NOMO-1 treated with dmso at 0.1 percent for 144 hours (cell line): ENCODE measurements at regions not wholly inside any gene's neighbourhood (a gene's known extent, or its start where the extent isn't known, plus 50 kb on each side); places are given as distances from the start of the nearest gene placed in this dataset.
"Not testable (repeated sequence)": the region's sequence is repeated elsewhere in the genome, so short reads cannot be mapped to it uniquely, and the experiment has no call there.

Source experiments
- DNase-seq: peaks from one replicate; lab custom pipeline; 2025; ENCODE audit not compliant: unreplicated experiment; lab: John Stamatoyannopoulos, UW

GRCh38 chr7:17554341-17555015 lies 256.0 kb downstream of the AHR start:
- DNase-seq = peak; percentile 84

DNA sequence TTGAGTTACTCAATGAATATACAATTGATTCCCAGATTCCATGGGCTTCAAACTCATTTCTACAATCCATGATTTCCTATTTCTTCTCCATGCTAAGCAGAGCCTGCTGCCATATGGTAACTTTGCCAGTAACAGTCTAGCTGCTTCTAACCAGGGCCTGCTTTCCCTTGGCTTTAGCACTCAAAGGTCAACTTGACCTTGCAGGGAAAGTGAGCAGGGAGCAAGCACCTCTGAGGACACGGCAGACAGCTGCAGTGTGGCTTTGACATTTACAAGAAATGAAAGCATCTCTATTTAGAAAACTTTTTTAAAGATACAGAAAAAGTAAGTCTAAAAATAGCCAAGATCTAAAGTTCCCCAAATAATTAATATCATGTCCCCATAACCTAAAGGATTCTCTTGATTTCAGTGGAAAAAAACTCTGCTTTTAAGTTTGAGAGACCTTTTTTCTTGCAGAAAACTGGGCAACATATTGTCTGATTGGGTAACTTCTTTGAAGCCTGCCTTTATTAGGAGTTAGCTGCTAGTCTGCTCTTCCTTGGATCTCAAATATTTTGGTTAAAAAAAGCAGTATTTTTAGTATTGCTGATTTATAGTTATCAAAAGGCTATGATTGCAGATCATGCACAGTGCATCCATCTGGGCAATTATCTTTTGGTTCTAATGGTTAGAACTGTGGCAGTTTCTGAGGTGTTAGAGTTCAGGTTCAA lies 257.9 kb downstream of the AHR start:
- DNase-seq = no peak

DNA sequence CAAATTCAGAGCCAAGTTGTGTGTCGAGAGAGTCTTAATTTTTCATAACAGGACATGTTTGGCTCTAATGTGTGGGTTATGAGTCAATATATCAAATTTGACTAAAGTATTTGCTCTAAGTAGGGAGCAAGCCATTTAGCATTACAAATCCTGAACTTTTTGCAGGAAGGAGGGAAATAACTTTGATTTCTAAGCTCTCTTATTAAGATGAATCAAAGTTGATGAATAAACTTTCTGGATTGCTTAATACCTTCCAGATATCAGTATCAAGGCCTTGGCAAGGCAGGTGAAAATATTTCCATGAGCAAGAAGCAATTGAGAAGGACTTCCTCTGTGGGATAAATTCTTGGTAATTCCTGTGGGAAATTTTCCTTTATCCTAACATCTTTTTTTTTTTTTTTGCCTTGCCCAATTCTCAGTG lies 258.8 kb downstream of the AHR start:
- no peak for DNase-seq

DNA sequence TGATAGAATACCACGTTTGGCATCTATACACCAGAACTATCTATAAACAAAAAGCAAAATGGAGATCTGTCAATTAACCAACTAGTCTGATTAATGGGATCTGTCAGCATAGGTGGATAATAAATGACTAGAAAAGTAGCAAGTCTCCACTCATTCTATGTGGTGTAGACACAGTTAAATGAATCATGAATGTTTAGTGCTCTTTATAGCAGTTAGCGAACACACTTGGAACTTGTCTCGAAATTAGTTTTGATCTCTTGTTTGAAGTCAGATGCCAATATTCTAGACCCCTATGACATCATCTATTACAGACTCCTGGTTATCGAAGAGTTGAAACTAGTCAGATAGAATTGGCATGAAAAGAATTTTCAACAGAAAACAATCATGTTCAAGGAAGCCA lies 259.7 kb downstream of the AHR start:
- no peak for DNase-seq

- no peak for DNase-seq
Measured at GRCh38 chr7:17558558-17559332, 260.3 kb downstream of the AHR start.

GRCh38 chr7:17559388-17559787 lies 260.9 kb downstream of the AHR start:
- no peak for DNase-seq

DNA sequence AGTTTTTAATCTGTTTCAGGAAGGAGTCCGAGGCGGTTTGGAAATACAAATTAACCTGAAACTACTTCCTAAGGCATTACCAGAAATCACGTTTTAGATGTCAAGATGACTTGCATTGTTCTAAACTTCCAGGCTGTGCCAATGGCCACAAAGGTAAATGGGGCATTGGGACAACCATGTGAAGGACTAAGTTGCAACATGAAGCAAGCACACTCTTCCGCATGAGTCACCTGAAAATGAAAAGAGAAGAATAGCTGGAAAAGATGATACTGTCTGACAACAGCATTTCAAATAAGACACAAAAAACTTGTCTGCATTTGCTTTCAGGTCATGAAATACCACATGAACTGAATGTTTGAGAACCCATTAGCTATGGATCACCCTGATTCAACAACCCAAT lies 262.1 kb downstream of the AHR start:
- DNase-seq = no peak

- no peak for DNase-seq
Measured at GRCh38 chr7:17560966-17561365, 262.5 kb downstream of the AHR start.

DNA sequence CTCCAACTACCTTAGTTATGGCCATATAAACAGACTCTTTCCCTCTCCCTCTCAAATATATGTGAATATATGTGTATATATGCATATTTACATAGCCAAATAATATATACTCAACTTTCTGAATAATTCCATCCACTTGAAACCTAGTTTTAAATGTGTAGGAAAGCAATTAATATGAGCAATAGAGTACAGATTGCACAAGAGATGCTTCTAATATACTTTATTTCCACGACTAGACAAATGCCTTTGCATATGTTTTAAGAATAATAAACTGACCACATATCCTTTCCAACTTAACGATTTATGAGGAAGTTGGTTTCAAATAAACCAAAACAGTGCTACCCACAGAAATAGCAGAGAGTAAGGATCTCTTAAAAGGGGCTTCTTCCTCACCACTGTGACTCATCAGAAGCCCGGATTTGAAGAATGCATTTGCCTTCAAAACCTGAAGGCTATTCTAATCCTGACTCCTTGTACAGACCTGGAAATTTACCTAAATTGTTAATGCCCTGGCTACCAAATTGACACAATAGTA lies 266.3 kb downstream of the AHR start:
- DNase-seq = peak; percentile 81

DNA sequence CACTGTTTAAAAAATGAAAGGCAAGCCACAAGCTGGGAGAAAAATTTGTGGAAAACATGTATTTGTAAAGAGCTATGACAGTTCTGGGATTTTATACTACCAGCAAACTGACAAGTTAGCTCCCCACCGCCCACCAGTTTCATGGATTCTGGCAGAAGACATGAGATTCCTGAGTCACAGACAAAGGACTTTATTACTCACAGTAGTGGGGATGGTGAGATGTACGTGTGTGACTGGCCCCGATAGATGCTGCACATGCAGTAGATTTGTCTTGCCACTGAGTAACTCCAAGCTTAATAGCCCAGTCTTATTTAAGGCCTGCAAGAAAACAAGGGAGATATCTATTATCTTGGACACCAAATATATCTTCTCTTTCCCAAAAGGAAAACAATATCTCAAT lies 281.7 kb downstream of the AHR start:
- no peak for DNase-seq

DNA sequence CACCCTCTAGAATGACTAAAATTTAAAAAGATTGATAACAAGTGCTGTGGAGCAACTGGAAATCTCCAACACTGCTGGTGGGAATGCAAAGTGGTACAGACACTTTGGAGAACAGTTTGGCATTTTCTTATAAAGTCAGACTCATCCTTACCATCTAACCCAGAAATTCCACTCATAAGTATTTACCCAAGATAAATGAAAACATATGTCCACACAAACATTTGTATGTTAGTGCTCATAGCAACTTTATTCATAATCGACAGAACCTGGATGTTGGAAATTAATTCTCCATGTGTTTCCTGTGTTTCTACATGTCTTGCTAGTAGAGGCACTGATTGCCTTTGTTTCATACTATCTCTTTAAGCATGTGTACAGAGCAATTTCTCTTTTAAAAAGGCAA lies 282.4 kb downstream of the AHR start:
- no peak for DNase-seq

- no peak for DNase-seq
Measured at GRCh38 chr7:17581301-17581700, 282.8 kb downstream of the AHR start.

GRCh38 chr7:17582696-17583095 lies 284.2 kb downstream of the AHR start:
- not testable (repeated sequence) for DNase-seq

DNA sequence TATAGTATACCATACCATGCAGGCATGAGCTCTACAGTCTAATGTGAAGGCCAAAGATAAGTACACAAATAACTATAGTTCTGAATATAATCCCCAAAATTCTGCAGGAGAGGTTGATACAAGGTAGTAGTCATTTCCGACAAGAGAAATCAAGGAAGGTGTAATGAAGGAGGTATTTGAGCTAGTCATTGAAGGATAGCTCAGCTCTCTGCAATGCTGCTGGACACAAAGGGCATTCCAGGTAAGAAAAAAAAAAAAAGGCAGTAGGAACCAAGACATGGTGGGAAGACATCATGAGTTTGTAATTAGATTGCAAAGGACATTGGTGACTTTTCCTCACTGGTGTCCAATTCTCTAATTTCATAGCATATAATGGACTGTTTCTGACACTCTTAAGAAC lies 285.3 kb downstream of the AHR start:
- no peak for DNase-seq

GRCh38 chr7:17584822-17585221 lies 286.4 kb downstream of the AHR start:
- DNase-seq = no peak

DNA sequence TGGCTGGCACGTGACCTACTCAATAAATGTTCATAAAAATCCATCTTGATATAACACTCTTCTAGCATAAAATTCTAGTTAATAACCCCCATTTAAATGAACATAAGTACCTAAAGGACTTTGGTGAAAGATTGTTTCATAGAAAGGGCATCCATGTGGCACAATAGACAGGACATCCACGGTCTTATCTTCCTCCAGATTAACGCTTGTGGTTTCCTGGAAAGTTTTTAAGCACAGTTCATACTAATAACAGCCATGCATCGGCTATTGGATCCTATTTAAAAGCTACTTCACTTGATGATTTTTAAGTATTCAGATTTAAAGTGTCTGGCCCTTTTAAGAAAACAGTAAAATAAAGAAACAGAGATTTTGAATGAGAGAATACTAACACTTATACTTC lies 288.3 kb downstream of the AHR start:
- no peak for DNase-seq

DNA sequence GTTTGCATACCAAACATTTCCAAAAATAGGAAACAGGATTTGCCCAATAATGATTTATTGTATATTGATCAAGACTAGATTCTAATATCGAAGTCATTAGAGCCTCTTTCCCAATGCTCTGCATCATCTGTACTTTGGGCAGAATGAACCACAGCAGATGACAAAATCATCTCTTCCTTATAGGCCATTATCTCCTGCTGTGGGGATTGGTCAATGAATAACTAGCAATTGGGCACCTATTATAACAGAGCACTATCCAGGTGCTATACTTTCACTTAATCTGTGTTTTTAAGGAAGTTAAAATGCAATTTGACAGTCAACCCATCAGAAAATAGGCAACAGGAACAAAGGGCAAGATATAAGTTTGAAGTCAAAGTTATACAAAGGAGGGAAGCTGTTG lies 290.3 kb downstream of the AHR start:
- DNase-seq = no peak

- DNase-seq = no peak
Measured at GRCh38 chr7:17589671-17590070, 291.2 kb downstream of the AHR start.

DNA sequence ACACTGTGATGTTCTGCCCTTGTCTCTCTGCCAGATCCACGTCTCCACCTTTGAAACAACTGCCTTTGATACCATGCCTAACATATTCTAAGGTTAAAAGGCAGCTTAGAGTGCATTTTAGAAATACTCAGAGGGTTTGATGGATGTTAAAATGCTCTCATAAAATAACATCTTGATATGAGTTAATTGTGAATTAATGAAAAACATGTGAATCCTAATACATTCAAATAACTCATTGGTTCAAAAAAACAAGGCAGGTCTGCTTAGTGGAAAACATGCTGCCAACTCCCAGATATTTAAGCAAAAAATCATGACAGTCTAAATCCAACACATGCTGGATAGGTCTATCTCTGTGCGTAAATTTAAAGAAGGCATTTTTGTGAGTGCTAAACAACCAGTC lies 291.8 kb downstream of the AHR start:
- DNase-seq = no peak

DNA sequence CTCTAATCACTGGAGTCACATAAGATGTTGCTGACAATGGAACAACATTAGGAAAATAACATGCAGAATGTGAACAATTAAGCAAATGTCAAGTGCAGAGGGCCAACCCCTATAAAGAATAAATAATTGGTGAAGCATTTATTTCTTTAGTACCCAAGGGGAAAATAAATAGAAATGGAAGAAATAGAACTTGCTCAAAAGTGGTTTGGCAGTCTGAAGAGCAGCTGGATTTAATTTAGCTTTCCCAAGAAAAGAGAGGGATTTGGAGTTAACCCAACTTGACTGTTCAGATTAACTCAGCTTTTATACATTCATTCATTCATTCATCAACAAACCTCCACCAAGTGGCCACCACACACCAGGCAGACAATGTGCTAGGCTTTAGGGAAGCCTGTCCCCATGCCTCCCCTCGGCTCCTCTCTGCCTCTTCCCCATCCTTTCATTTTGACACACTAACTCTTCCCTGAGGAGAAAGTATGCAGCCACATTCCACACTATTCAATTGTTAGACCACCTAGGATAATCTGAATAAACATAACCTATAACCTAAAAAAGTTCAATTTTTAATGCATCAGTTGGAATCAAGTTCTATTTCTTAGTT lies 295.5 kb downstream of the AHR start:
- DNase-seq = no peak

- DNase-seq = no peak
Measured at GRCh38 chr7:17595546-17595945, 297.1 kb downstream of the AHR start.
